NCI-H2081 (cell line): ENCODE measurements at regions not wholly inside any gene's neighbourhood (a gene's known extent, or its start where the extent isn't known, plus 50 kb on each side); places are given as distances from the start of the nearest gene placed in this dataset.
A peak's percentile ranks its signal among the peaks of the same experiment; 100 is the strongest.

Experiments used
- DNase-seq, 2 experiments: peaks; one replicate each; lab custom pipeline; 2025; lab: John Stamatoyannopoulos, UW

DNA sequence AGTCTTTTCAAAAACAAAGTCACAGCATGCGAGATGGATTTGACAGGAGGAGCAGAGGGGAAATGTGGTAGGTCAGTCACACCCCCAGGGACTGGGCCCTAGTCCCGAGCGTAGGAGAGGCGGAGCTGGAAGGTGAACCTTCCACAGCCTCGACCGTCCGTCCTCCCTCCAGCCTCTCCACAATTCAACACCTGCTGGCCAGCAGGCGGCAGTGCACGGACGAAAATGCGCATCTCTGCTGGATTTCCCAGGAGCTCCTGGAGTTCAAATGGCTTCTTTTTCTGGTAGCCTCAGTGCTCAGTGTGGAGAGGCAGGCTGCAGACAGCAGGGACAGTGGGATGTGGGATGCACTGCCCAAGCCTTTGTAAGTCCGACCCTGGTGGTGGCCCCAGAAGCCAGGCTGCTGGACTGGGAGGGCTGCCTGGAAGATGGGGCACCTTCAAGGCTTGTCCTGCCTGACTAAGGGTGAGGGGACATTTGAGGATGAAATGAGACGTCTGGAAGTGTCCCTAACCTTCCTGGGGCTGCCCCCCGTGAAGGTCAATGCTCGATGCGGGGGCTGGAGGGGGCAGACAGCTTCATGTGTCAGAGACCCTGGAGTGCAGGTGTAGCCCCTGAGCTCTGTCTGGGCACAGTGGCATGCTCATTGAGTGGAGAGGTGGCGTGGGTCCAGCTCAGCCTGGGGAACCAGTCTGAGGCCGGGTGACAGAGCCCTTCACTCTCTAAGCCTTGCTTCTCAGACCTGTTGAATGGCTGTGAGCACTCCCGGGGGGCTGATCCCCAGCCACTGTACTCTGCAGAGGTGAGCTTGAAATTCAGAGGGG, 189.5 kb downstream of the TFCP2L1 start:
- peak; percentile 69 to 71 for DNase-seq

- no peak for DNase-seq
Measured at GRCh38 chr2:121096611-121097010, 188.4 kb downstream of the TFCP2L1 start.

- no peak for DNase-seq
Measured at GRCh38 chr2:121098556-121098955, 186.4 kb downstream of the TFCP2L1 start.

- peak in 1 of 2 experiments; percentile 11 for DNase-seq
Measured at GRCh38 chr2:121099329-121100290, 185.4 kb downstream of the TFCP2L1 start.

DNA sequence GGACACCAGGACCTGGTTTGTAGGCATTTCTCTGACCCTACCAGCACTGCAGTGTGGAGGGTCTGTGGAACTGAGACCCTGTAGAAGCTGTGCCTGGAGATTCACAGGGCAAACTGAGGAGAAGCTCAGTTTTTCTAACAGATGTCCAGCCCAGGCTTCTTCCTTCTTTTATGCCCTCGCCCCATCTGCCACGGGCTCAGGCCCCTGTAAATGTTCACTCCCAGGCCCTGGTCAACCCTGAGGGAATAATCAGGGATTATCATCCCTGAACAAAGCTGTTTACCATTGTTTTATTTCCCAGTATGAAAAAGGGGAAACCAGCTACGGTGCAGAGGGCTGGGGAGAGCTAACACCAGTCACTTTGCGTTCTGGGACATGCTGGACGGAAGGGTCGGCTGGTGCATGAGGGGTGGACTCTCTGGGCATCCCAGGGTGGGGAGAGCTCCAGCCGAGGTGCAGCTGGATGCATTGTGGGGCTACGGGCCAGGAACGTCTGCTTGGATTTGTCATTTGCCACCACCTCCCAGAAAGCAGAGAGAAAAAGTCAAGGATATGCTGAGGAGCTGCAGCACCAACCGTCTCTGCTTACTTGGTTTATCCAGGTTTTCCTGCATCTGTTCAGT, 183.8 kb downstream of the TFCP2L1 start:
- no peak for DNase-seq

GRCh38 chr2:121102941-121103340, 182.1 kb downstream of the TFCP2L1 start:
- no peak for DNase-seq

DNA sequence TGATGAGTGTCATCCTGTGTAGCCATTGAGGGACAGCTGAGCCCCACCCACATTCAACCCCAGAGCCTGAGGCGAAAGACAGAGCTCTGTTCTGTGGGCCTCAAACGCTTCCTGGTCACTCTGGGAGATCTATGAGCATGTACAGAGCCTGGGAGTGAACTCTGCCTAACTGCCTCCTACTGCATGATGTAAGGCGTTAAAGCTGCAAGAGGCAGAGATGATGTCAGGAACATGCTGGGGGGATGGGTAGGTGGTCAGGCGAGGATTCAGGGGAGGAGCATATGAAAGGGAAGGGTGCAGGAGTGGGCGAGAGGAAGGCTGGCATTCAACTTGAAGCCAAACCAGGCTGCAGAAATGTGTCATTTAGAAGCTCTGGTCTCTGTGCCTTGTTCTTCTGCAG, 181.0 kb downstream of the TFCP2L1 start:
- DNase-seq = no peak

- DNase-seq = no peak
Measured at GRCh38 chr2:121104721-121105141, 180.3 kb downstream of the TFCP2L1 start.

GRCh38 chr2:121110924-121111323, 174.1 kb downstream of the TFCP2L1 start:
- no peak for DNase-seq

DNA sequence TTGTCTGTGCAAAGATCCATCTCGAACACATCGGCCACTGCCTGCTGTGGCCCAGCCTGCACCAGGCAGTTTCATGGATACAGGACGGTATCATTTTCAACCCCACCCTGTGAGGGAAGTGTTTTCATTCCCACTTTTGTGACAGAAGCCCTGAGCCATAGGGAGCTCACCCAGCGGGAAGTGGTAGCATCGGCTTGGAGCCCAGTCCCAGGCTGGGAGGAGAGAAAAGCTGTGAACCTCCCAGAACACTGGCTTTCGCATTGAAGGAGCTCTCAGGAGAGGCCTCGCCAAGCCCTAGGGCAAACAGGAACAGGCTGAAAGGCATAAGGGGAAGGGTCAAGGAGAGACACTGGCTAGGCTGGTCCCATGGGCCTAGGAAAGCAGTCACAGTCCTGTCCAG, 166.1 kb downstream of the TFCP2L1 start:
- DNase-seq = no peak

- DNase-seq = no peak
Measured at GRCh38 chr2:121120411-121120810, 164.6 kb downstream of the TFCP2L1 start.

DNA sequence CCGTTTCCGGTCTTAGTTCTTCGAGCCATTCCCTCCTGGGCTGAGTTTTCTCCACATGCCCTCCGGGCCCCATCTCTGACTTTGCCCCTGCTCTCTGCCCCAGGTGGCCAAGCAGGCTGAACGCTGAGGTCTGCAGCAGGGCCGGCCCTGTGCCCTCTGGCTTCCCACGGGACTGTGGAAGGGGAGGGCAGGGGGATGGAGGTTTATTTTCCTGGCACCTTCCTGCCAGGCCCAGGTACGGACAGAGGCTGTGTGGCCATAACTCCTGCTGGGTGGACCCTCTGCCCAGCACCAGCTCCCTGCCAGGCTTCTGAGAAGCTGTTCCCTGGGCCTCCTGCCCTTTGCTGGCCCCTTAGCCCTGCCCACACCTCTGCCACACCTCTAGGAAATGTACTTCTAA, 164.0 kb downstream of the TFCP2L1 start:
- no peak for DNase-seq

GRCh38 chr2:121121661-121122060, 163.3 kb downstream of the TFCP2L1 start:
- DNase-seq = no peak

DNA sequence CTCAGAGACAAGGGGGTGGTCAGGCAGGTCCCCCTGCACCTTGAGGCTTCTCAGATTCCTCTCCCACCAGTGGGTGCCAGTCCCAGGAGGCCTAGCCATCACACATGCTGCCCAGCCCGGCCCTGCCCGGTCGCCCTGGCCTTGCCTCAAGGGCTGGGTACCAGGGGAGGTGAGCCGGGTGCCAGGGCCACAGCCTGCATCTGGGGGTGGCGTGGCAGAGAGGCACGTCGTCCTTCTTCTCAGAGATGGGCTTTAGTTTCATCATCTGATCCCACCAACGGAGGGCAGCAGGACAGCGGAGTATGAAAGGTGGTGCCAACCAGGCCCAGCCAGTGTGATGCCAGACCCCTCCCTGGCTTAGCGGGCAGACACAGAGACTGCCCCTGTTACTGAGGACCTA, 161.7 kb downstream of the TFCP2L1 start:
- DNase-seq = no peak

GRCh38 chr2:121124330-121124729, 160.7 kb downstream of the TFCP2L1 start:
- DNase-seq = no peak

GRCh38 chr2:121125350-121125749, 159.7 kb downstream of the TFCP2L1 start:
- DNase-seq = no peak

GRCh38 chr2:121128741-121129659, 156.0 kb downstream of the TFCP2L1 start:
- DNase-seq = no peak

- no peak for DNase-seq
Measured at GRCh38 chr2:121129692-121130091, 155.3 kb downstream of the TFCP2L1 start.

GRCh38 chr2:121130301-121130850, 154.6 kb downstream of the TFCP2L1 start:
- no peak for DNase-seq

GRCh38 chr2:121131375-121131774, 153.6 kb downstream of the TFCP2L1 start:
- no peak for DNase-seq
